HG02938 (cell line): ENCODE measurements at regions not wholly inside any gene's neighbourhood (a gene's known extent, or its start where the extent isn't known, plus 50 kb on each side); places are given as distances from the start of the nearest gene placed in this dataset.
"Not testable (repeated sequence)": the region's sequence is repeated elsewhere in the genome, so short reads cannot be mapped to it uniquely, and the experiment has no call there.

Experiments used
- ATAC-seq: cut with Tn5 transposase; IDR thresholded peaks from one replicate; pipeline ENCODE4 v1.9.1; 2021; ENCODE audit warnings: mild to moderate bottlenecking, moderate library complexity; ENCODE audit not compliant: unreplicated experiment

- no peak for ATAC-seq
Observed at GRCh38 chr10:52533986-52534385, 219.9 kb downstream of the DKK1 start.

- ATAC-seq: no peak
Observed at GRCh38 chr10:52539463-52539862, 225.4 kb downstream of the DKK1 start.

- no peak for ATAC-seq
Observed at GRCh38 chr10:52540479-52540984, 226.5 kb downstream of the DKK1 start.

GRCh38 chr10:52541006-52541473 lies 227.0 kb downstream of the DKK1 start:
- ATAC-seq: no peak

GRCh38 chr10:52542906-52543305 lies 228.8 kb downstream of the DKK1 start:
- ATAC-seq: no peak

- ATAC-seq: no peak
Observed at GRCh38 chr10:52551046-52551445, 221.5 kb downstream of the MBL2 start.

GRCh38 chr10:52558090-52558489 lies 214.5 kb downstream of the MBL2 start:
- ATAC-seq: no peak

- no peak for ATAC-seq
Observed at GRCh38 chr10:52561322-52561721, 211.3 kb downstream of the MBL2 start.

GRCh38 chr10:52563360-52563759 lies 209.2 kb downstream of the MBL2 start:
- no peak for ATAC-seq

GRCh38 chr10:52566471-52567246 lies 205.9 kb downstream of the MBL2 start:
- ATAC-seq: no peak

- ATAC-seq: no peak
Observed at GRCh38 chr10:52567247-52567580, 205.4 kb downstream of the MBL2 start.

GRCh38 chr10:52568309-52568708 lies 204.3 kb downstream of the MBL2 start:
- ATAC-seq: no peak

GRCh38 chr10:52570490-52570889 lies 202.1 kb downstream of the MBL2 start:
- no peak for ATAC-seq

GRCh38 chr10:52571018-52571417 lies 201.6 kb downstream of the MBL2 start:
- no peak for ATAC-seq

- no peak for ATAC-seq
Observed at GRCh38 chr10:52571516-52572182, 200.9 kb downstream of the MBL2 start.

GRCh38 chr10:52573347-52573746 lies 199.2 kb downstream of the MBL2 start:
- no peak for ATAC-seq

GRCh38 chr10:52574697-52575096 lies 197.9 kb downstream of the MBL2 start:
- no peak for ATAC-seq

- no peak for ATAC-seq
Observed at GRCh38 chr10:52577047-52577446, 195.5 kb downstream of the MBL2 start.

GRCh38 chr10:52578871-52579405 lies 193.6 kb downstream of the MBL2 start:
- no peak for ATAC-seq

GRCh38 chr10:52581636-52582035 lies 190.9 kb downstream of the MBL2 start:
- not testable (repeated sequence) for ATAC-seq

GRCh38 chr10:52583336-52583735 lies 189.2 kb downstream of the MBL2 start:
- no peak for ATAC-seq

- no peak for ATAC-seq
Observed at GRCh38 chr10:52586710-52587109, 185.9 kb downstream of the MBL2 start.
